ENCODE measurements at regions not wholly inside any gene's neighbourhood (a gene's known extent, or its start where the extent isn't known, plus 50 kb on each side); places are given as distances from the start of the nearest gene placed in this dataset.

DNA sequence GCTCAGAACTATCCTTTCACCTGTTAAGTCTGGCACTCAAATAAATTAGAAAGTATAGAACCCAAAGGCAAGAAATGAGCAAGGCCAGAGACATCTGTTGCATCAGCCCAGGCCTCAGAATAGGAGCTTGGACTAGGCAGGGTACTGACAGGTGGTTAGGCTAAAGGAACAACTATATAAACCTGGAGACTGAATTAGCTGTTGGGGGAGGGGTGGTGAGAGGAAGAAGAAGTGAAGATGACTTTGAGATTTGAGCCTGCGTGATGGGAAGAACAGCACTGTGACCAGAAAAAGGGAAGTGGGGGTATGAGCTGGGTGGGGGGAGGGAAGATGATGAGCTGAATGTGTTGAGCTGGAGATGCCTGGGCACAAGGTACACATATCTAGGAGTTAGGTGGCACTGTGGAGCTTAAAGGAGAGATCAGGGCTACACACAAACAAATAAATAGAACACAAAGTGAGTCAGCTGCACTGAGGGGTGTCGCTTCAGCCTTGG is 244.7 kb downstream of the PTEN start:
- no peak for DNase-seq (ENCODE audit: low read depth in 2 of 2)

DNA sequence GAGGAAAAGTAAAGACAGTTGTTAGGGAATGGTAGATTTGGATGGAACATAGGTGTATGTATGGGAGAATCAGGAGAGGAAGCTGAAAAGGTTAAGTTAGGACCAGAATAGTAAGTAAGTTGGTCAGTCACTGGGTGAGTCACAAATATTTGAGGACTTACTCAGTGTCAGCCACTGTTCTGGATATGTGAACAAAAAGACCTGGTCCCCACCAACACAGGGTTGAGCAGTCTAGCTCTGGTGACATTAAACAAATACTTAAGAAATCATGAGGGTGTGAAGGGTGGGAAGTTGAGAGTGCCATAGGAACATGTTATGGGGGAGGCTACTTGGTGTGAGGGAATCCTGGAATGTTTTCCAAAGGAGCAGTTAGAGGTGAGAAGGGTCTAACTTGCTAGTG is 246.9 kb downstream of the PTEN start:
- no peak for DNase-seq (ENCODE audit: low read depth in 2 of 2)

DNA sequence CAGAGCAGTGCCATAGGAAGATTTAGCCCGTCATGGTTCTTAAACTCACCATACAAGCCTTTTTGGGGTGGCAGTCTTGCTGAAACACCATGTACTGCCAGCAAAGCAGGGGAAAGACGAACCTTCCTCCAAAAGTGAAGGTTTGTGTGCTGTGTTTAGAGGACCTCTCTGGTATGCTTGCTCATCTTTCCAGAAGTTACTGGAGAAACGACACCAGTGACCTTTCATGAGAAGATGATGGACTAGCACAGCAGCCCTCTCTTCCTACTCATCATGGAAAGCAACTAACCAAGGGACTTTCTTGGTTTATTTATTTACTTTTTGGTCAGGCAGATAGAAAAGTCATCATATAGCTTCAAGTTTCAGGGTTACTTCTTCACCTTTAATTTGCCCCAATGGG is 247.4 kb downstream of the PTEN start:
- DNase-seq (ENCODE audit: low read depth in 2 of 2) = no peak

DNA sequence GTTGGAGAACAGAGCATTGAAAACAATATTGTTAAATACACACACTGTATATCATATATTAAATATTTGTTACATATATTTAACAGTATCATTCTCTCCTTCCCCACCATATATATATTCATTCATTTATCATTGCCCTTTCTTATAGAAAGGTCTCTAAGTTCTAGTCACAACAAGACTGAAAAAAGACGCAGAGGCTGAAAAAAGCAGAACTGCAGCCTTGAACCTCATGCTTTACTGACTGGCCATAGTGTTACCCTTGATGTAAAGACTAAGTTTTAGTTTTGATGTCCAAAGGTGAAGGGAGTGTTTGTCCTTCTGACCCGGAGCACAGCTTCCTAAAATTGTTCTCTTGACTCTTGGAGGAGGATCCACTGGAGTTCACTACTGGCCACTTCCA is 247.9 kb downstream of the PTEN start:
- DNase-seq (ENCODE audit: low read depth in 2 of 2) = no peak

DNA sequence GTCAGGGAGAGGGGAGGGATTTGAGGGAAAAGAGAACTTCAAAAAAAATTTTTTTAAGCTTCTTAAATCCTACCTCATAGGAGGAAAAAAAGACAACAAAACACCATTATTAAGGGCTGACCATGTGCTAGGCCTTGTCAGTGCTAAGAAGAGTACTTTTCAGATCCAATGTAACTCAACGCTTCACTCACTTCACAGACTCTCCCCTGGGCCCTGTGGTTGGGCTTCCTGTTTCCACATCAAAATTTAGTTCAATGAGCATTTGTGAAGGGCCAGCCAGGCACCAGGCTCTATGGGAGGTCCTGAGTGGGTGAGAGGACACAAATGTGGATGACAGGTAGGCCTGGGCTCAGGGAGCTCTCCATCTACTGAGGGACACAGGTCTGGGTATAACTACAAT is 249.8 kb downstream of the PTEN start:
- DNase-seq (ENCODE audit: low read depth in 2 of 2) = no peak

DNA sequence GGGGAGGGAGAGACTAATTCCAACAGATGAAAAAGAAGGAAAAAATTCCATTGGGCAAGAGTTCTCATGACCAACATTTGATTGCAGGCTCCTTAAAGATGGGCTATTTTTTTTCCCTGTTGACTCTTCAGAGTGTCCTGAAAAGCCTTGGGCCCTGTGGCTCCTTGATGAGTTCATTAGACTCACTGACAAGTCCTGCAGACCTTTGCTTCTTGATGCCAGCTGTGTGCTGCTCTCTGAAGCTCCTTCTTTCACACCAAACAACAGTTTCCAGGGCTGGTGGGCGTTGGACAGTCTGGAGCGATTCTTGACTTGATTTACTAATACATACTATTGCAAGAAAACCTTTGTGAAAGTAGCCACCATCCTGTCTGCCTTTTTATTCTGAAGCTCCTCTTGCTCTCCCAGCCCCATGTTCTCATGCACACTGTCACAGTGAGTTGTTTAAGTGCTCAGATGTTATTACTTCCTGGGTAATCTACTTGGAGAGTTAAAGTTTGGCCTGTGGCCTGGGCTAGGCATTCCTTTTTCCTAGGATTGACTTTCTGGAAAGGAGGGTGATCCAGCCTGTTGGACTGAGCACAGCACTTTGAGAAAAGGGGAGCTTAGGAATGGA is 250.3 kb downstream of the PTEN start:
- DNase-seq (ENCODE audit: low read depth in 2 of 2) = no peak

DNA sequence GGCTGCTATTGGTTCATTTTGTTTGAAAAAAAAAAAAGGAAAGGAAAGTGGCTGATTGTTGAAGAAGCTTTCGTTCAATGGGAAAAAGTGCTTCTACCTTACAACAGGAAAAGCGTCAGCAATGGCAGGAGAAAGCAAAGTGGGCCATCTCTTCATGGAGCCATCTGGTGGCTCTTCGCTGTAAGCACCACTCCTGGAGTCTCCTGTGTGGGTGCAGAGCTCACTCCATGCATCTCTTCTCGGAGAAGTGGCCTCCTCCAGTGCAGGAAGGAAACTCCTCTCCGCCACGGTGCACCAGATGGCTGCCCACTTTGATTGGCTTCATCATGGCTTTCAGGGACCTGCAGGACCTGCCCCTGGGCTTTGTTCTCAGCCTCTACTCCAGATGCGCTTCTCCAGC is 250.9 kb downstream of the PTEN start:
- no peak for DNase-seq (ENCODE audit: low read depth in 2 of 2)

DNA sequence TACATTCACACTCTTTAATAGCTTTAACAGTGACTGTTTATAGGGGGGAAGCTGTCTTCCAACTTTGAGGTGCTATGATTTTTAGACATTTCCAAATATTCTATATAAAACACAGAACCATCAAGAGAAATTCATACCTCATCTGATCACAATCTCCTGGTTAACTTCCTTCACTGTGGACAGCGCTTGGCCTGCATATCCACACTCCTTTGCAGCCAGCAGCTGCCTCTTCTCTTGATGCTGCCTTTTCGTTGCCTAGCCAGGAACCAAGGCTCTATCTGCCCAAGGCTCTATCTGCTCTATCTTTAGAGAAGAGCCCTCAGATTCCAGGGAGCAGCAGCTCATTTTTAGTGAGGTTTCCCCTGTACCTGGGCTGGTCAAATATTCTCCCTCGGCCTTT is 252.0 kb downstream of the PTEN start:
- DNase-seq (ENCODE audit: low read depth in 2 of 2) = no peak

DNA sequence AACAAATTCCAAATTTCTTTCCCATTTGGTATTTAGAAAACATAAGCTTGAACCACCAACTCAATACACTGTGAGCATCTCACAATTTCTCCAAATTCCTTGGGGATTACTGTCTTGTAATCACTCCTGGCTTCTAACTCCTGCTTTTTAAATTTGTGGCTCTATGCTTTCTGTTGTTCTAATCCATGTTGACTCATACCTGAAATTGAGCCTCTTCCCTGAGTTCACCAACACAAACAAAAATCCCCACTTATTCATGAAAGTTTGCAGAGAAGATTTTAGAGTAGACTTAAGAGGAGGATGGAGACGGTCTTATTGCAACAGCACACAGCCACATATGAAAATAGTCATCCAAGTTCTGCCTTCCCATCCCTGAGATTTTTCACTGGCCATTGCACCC is 252.5 kb downstream of the PTEN start:
- peak in 1 of 2 experiments; percentile 30 for DNase-seq (ENCODE audit: low read depth in 2 of 2)

DNA sequence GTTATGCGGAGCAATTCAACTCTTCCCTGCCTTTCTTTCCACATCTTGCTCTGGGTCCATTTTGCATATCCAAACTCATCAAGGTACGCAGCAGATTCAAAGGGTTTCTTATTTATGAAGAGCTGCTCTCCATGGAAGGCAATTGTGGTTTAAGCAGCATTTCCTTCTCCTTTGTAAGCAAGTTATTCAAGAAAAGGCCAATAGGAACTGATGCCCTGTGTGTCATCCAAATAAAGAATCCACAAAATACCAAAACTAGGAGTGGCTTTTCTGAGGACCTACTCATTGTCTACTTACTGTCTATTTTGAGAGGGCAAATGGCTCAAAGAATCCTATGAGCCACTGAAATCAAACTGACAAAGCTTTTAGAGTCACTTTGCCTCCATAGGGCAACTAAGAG is 253.1 kb downstream of the PTEN start:
- DNase-seq (ENCODE audit: low read depth in 2 of 2) = no peak

DNA sequence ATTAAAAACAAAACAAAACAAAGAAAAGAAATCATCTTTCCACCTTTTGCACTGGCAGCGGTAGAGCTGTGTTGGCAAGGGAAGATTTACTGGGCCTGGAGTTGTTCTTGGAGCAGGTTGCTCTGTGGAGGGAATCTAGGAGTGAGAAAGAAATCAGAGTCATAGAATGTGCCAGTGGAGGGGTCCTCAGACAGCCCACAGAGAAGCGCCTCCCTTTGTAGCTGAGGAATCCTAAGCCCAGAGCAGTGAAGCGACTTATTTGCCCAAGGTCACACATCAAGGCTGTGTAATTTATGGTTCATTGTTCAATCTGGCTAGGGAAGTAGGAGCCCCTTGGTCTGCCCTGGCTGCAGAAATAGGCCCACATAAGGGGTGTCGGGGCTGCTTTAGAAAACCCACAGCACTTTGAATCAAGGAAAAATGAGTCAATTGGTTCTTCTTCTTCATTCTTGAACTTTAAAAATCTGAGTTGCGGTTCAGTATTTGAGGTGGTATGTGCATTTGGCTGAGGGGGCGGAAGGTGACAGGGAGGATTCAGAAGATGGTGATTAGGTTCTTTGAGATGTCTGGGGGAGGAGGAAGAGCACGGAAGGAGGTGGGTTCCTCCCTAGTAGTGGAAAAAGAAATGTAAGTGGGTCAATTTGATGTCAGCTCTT is 253.7 kb downstream of the PTEN start:
- no peak for DNase-seq (ENCODE audit: low read depth in 2 of 2)

DNA sequence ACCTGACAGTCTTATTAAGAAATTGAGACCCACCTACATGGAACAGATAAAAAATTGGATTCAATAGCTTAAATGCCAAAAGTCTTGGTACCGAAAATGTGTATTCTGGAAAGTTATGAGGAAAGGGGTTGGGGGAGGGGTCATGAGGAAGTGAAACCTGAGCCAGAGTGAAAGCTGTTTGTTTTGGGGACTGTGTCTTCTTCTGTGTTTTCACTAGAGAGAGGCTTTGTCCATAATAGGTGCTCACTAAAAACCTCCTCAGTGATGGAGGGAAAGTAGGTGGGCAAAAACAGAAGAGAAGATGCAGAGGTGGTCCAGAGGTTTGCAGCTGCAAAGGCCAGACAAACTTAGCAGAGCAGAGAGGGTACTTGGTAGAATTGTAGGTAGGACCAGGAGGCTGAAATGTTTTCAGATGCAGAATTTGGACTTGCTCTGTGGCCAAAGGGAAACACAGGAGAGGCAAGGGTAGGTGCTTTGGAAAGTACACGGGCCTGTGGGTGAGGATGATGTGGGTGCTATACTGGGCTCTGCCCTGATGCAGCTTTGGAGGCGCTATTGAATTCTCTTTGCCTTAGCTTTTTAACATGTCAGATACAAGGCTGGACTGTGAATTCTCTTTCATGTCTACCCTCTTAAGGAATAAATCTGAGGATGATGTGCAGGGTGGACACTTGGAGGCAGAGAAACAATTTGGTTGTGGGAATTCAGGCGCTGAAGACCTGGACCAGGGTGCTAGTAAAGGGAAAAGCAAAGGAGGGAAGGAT is 254.6 kb downstream of the PTEN start:
- DNase-seq (ENCODE audit: low read depth in 2 of 2) = no peak

DNA sequence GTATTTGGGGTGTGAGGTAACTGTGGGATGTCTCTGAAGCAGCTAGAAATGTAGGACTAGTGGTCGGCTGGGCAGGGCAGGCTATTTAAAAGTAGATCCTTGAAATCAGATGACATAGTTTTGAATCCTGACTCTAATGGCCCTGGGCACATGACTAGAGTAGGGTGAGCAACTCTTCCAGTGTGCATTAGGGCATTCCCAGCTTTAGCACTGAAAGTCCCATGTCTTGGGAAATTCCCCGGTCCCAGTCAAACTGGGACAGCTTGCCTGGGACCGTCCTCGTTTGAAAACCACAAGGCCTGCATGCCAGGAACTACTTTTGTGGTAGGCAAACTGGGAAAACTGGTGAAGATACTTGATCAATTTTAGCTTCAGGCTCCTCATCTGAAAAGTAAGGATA is 255.3 kb downstream of the PTEN start:
- DNase-seq (ENCODE audit: low read depth in 2 of 2) = no peak

DNA sequence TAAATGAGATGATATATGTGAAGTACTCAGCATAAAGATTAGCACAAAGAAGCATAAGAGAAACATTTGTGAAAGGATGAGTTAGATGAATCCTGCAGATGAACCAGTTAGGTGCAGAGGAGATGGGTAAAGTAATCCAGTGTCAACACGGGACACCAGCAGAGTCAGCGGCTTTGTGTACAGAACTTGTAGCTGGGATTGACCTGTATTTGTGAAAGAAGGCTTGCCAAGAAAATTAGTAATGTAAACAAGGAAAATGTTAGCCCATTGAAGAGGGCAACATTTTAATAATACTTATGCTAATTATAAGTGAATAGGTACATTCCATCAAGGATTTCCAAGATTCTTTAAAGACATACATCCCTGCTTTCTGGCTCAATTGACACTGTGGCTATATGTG is 255.7 kb downstream of the PTEN start:
- no peak for DNase-seq (ENCODE audit: low read depth in 2 of 2)

DNA sequence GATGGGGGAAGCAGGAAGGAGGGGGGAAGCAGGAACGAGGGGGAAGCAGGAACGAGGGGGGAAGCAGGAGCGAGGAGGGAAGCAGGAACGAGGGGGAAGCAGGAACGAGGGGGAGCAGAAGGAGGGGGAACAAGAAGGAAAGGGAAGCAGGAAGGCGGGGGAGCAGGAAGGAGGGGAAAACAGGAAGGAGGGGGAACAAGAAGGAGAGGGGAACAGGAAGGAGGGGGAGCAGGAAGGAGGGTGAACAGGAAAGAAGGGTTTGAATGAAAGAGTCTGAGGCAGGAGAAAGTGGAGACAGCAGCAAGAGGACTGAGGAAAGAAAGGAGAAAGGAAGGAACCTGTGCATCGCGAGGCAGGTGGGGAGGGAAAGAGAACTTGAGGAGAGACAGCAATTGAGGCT is 256.6 kb downstream of the PTEN start:
- DNase-seq (ENCODE audit: low read depth in 2 of 2) = no peak

DNA sequence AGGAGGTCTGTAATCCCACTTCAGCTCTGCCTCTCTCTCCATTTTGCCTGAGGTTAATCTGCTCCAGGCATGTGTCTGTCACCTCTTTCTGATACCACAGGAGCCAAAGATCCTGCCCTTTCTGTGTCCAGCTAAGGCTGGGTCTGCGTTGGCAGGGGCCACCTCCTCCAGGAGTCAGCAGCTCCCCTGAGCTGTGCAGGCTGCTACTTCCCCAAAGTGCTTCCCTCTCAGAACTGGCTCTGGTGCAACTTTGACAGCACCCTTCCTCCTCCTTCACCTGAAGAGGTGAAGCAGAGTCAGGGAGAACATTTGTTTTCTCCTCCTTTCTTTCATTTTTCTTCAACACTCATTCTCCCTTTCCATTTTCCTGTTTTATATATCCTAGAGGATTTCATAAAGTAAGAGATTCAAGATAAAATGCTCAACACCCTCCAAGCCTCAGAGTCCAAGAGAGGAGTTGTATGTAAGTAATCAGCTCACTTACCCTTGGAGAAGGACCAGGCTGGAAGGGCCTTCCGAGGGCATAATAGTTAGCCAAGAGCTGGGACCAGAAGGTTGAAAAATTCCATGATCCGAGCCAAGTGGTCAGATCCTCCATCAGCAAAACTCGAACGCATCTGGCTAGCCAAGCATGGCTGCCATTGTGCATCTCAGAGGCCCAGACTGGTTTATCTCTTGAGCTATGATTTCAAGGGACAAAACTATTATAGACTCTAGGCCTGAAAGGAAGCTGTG is 257.3 kb downstream of the PTEN start:
- no peak for DNase-seq (ENCODE audit: low read depth in 2 of 2)

DNA sequence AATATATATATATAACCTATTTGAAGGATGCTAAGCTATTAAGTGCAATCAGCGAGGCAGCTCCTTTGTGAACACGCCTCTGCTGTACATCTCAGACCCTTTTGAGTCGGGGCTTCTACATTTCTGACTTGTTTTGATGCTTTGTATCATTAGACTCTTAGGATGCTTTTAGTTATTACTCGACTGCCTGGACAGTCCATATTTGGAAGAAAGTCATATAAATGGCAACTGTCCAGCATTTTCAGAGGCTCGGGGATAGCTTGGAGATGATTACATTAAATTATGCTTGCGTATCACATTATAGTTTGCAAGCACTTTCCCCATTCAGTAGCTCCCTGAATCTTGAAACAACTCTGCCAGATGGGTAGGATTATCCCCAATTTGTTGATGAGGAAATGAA is 257.9 kb downstream of the PTEN start:
- no peak for DNase-seq (ENCODE audit: low read depth in 2 of 2)

DNA sequence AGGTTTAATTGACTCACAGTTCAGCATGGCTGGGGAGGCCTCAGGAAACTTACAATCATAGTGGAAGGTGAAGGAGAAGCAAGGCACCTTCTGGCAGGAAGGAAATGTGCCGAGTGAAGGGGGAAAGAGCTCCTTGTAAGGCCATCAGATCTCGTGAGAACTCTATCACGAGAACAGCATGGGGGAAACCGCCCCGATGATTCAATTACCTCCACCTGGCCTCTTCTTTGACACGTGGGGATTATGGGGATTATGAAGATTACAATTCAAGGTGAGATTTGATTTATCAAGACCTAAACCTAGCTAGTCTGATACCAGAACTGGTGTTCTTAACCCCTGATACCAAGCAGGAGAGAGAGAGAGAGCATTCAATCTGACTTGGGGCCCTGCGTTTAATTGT is 258.7 kb downstream of the PTEN start:
- no peak for DNase-seq (ENCODE audit: low read depth in 2 of 2)

DNA sequence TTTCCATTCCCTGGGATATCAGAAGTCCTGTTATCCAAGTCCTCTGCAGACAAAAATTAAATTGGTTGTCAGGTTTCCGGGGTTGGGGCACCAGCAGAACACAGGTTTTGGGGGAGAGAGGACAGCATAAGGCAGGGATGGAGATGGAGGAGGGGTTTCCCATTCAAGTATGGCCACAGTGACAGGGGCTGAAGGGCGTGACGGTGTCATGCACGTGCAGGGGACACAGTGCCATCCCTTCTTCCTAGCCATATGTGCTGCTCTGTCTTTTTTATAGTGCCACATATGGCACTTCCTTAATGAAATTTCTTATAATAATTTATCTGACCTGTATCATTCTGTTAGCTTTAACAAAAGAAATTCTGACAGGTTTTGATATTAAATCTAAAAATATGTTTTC is 259.2 kb downstream of the PTEN start:
- no peak for DNase-seq (ENCODE audit: low read depth in 2 of 2)

DNA sequence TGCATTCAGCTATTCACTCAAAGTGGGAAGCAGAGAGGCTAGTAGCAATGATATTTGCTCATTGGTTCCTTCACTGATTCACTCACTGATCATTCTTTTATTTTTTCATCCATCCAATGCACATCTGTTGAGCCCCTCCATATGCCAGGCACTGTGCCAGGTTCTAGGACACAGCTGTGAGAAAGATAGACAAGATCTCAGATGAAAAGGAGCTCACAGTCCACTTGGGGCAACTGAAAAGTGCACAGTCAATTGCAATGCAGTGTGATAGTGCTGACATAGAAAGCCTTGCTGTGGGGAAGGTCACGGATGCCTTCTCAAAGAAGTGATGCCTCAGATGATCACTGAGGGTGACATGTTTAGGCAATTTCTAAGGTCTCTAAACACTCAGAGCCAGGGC is 262.3 kb downstream of the PTEN start:
- DNase-seq (ENCODE audit: low read depth in 2 of 2) = no peak

DNA sequence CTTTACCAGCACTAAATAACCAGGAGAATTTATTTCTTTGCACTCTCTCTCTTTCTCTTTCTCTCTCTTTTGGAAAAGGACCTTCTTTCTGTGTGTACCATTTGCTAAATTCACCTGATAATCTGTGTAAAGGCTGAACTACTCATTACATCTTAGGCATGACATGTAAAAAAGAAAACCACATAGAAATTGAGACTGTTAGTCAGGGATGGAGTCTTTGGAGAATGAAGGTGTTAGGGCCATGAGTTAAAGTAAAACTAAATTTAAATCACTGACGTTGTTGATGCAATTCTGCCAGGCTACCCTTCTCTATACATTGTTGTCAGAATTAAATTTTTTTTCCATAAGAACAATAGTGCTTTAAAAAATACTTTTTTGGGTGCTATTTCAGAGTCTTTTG is 263.3 kb downstream of the PTEN start:
- no peak for DNase-seq (ENCODE audit: low read depth in 2 of 2)

DNA sequence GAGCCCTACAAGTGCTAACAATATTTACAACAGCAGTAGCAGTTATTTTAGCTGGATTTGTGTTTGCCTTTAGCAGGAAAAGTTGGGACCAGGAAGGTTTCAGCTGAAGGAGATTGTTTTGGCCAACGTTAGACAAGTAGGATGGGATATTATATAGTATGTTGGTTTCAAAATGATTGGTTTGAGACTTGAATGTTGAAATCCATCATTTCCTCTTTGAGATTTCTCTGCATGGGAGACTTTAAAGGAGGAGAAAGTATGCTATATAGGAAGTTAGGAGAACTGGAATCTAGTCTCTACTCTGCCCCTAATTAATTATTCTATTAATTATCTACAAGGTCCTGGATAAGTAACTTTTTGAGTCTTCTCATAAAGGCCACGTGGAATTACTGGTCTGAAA is 263.8 kb downstream of the PTEN start:
- no peak for DNase-seq (ENCODE audit: low read depth in 2 of 2)

DNA sequence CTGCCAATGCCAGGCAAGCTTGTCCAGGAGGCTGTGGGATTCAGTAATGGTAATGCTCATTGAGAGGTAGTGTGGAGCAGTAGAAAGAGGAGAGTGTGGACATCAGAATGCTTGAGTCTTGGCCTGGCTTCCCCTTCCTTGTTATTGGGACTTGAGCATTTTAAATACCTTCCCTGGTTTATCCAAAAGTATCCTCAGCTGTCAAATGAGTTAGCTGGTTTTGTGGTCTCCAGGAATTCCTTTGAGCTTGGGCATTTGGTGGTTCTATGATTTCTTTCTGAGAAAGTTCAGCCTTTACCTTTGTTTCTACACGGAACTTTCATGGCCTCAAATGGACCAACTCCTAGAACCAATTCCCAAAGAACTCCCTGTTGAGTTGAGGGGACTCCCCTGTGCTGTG is 264.3 kb downstream of the PTEN start:
- no peak for DNase-seq (ENCODE audit: low read depth in 2 of 2)
